ENCODE measurements at regions not wholly inside any gene's neighbourhood (a gene's known extent, or its start where the extent isn't known, plus 50 kb on each side); places are given as distances from the start of the nearest gene placed in this dataset.

DNA sequence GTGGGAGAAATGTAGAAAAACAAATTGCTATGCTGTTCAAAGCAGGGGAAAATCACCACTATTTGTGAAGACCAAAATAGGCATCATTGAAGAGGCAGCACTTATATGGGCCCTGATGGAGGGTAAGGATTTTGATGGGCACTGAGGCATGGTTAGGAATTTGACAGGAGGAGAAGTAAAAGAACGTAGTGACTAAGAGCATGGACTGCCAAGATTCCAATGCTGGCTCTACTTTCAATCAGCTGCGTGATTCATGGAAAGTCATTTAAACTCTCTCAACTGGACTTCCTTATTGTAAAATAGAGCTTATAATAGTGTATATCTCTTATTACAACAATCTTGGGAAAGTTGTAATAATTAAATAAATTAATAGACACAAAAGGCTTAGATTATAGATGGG lies 267.7 kb upstream of the G2E3 start:
- TF ChIP-seq, protein P1, sequence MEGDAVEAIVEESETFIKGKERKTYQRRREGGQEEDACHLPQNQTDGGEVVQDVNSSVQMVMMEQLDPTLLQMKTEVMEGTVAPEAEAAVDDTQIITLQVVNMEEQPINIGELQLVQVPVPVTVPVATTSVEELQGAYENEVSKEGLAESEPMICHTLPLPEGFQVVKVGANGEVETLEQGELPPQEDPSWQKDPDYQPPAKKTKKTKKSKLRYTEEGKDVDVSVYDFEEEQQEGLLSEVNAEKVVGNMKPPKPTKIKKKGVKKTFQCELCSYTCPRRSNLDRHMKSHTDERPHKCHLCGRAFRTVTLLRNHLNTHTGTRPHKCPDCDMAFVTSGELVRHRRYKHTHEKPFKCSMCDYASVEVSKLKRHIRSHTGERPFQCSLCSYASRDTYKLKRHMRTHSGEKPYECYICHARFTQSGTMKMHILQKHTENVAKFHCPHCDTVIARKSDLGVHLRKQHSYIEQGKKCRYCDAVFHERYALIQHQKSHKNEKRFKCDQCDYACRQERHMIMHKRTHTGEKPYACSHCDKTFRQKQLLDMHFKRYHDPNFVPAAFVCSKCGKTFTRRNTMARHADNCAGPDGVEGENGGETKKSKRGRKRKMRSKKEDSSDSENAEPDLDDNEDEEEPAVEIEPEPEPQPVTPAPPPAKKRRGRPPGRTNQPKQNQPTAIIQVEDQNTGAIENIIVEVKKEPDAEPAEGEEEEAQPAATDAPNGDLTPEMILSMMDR (IDR thresholded peaks at IDR 0.05) = no peak
- no peak overlapping the region for H3K27ac ChIP-seq
- no peak for DNase-seq (ENCODE audit: low spot score)

DNA sequence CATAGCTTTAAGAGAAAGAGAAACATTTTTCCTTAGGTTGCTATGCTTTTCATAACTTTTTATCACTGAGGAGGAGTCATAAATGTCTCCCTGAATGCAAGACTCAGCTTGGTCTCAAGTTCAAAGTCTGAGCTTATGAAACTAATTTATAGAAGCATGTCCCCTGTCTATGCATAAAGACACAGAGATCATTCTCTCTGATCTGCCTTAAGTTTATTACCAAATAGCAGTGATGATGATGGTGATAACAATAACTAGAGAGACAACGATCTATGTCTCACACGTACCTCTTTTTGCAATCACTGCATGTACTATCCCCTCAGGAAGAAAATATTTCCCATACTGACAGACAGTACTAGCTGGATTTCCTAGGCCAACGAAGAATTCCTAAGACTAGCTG lies 266.4 kb upstream of the G2E3 start:
- TF ChIP-seq, protein P1 (IDR thresholded peaks at IDR 0.05) = no peak
- DNase-seq (ENCODE audit: low spot score) = no peak
- Histone ChIP-seq H3K4me3 (no peak overlapping the region), H3K27ac (no peak overlapping the region)

More for the DNA sequence above, 267.7 kb upstream of the G2E3 start:
- H3K4me3 ChIP-seq = no peak overlapping the region

DNA sequence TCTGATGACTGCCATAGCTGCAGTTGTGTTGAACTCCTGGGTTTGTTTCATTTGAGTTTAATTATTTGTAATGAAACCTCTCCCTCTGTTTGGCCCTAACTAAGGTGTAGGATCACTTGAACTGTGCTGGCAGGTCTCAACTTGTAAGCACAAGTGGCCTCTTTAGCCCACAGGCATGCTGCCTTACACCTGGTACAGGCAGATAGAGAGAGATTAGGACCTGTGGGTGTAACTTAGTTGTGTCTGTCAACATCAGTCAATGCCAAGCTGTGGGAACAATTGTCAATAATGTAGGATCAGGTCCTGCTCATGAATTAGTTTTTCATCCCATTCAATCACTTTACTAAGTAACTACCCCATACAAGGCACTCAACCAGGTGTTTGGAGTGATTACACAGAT lies 263.0 kb upstream of the G2E3 start:
- TF ChIP-seq, protein P1 (IDR thresholded peaks at IDR 0.05) = no peak
- no peak overlapping the region for H3K27ac ChIP-seq
- no peak for DNase-seq (ENCODE audit: low spot score)
- no peak overlapping the region for H3K4me3 ChIP-seq

DNA sequence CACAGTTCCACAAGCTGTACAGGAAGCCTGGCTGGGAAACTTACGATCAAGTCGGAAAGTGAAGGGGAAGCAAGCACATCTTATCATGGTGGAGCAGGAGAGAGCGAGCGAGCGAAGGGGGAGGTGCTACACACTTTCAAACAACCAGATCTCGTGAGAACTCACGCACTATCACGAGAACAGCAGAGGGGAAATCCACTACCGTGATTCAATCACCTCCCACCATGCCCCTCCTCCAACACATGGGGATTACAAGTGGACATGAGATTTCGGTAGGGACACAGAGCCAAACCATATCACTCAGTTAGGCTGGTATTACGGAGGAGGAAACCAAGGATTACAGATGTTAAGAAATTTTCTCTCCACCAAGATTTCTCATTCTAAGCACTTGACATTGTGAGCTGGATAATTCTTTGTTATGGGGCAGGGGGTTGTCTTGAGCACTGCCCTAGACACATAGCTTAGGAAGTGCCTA lies 262.0 kb upstream of the G2E3 start:
- Histone ChIP-seq H3K4me3 (no peak overlapping the region), H3K27ac (no peak overlapping the region)
- TF ChIP-seq, protein P1 (IDR thresholded peaks at IDR 0.05) = no peak
- no peak for DNase-seq (ENCODE audit: low spot score)

DNA sequence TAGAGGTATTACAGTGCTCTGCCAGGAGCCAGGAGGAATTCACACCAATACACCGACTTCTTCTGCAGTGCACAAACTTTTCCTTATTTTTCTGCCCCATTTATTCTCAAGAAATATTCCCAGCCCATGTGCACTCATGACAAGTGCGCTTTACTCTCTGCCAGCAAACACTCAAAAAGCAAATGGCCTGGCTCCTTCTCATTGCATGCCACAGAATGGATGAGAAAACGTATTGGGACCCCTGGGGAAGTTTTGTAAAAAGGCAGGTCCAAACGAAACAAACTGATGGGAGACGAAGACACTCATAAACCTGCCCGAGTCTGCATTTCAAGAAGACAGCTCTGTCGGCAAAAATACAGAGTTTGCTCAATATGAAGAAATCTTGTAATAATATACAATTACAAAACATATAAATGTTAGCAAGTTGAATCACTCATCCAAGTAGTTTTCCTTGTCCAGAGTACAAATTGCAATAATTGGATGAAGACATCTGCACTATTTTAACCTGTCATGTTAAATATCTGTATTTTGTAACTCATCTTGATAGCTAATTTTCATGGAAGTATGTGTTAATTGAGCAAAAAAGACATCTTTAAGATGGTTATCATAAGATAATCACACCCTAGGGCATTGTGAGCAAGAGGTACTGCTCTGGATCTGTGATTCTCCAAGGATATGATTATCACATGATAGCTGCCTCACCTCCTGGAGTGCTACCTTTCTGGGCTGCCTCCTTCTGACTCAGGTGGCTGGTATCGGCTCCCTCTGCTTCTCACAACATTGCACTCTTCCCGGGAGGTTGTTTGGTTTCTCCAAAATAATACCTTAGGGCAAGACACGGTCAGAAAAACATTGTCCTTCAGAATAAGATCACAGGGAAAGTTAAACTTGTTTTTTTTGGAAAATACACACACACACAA lies 260.8 kb upstream of the G2E3 start:
- no peak overlapping the region for H3K4me3 ChIP-seq
- TF ChIP-seq, protein P1 (IDR thresholded peaks at IDR 0.05) = no peak
- DNase-seq (ENCODE audit: low spot score) = no peak
- no peak overlapping the region for H3K27ac ChIP-seq

DNA sequence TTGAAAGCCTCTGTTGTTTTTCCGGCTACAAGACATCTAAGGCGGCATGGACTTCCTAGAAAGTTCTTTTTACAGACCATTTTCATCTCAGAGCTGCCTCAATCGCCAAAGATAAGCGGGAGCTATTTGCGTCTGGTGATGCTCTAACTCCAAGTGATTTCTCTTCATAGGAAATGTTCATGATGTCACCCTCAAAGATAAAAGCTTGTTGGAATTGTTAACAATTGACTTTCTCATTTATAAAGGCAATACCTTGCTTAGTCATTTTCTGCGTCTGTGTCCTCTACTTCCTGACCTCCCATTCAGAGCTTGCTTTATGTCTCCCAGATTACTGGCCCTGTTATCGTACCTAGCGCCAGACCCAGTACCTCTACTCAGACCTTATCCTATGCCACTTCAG lies 259.0 kb upstream of the G2E3 start:
- Histone ChIP-seq H3K27ac (no peak overlapping the region), H3K4me3 (no peak overlapping the region)
- no peak for DNase-seq (ENCODE audit: low spot score)
- TF ChIP-seq, protein P1 (IDR thresholded peaks at IDR 0.05) = no peak

DNA sequence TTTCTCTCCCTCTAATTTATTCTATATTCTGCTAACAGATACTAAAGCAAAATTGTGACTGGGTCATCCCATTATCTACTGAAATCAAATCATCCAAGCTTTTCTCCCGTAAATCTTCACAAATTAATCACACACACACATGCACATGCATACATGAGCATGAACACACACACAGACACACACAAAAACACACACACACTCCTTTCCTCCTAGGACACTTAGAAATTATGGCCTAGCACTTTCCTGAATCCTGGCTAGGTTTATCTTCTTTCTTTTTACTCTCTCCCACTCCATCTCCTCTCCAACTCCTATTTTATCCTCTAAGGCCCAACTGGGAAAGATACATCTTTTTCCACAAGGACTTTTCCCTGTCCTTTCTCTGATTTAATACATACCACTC lies 255.6 kb upstream of the G2E3 start:
- Histone ChIP-seq H3K27ac (no peak overlapping the region), H3K4me3 (no peak overlapping the region)
- TF ChIP-seq, protein P1 (IDR thresholded peaks at IDR 0.05) = no peak
- DNase-seq (ENCODE audit: low spot score) = no peak
